Endothelial cell of umbilical vein (primary cell): ENCODE measurements at regions not wholly inside any gene's neighbourhood (a gene's known extent, or its start where the extent isn't known, plus 50 kb on each side); places are given as distances from the start of the nearest gene placed in this dataset.

Source experiments
- BruUV-seq: library from RNA; stranded (reverse); fragments of 400-500 nt; replicated peaks from 2 replicates; lab custom pipeline; 2021; lab: Mats Ljungman, UMichigan
- CTCF ChIA-PET: fragments of 300-600, 350-600 bp; sonication (Branson Sonifier 250); formaldehyde crosslinking; loops from one replicate; lab custom pipeline; 2021; ENCODE audit warnings: antibody characterized with exemption, inconsistent platforms; lab: Charles Lee
- POLR2A ChIA-PET: fragments of 300-600, 350-600 bp; sonication (Branson Sonifier 250); formaldehyde crosslinking; loops from one replicate; lab custom pipeline; 2021; ENCODE audit warnings: antibody characterized with exemption, inconsistent platforms; lab: Charles Lee
- DNase-seq: peaks from one replicate; pipeline ENCODE4 v3.0.0-alpha.2; 2011; ENCODE audit warnings: low read depth, low spot score
- FAIRE-seq: peaks from 2 replicates; lab custom pipeline; 2011; peaks lifted over from hg19 to GRCh38; lab: Jason Lieb, UNC
- H2AFZ ChIP-seq: 2 replicates; pipeline ENCODE4 v1.6.0; 2012; ENCODE audit warnings: low read depth, low read length, control low read depth, inconsistent platforms
- H3K27ac ChIP-seq: 2 replicates; pipeline ENCODE4 v1.5.1; 2011; ENCODE audit warnings: low read depth, mild to moderate bottlenecking, control low read depth, low read length, moderate library complexity; ENCODE audit not compliant: insufficient read depth
- H3K27me3 ChIP-seq, 2 experiments: 2 replicates each; pipeline versions ENCODE4 v1.6.0 to v1.6.1; 2011; ENCODE audit warnings: low read length in 2 of 2, mixed read lengths in 1 of 2; ENCODE audit not compliant: control insufficient read depth in 2 of 2, insufficient read depth in 2 of 2
- H3K36me3 ChIP-seq, 2 experiments: 2 replicates in 1 of 2; 3 replicates in 1 of 2; pipeline ENCODE4 v1.5.1; 2011; ENCODE audit warnings: low read length in 2 of 2, mild to moderate bottlenecking in 1 of 2, moderate library complexity in 1 of 2; ENCODE audit not compliant: control insufficient read depth in 2 of 2, insufficient read depth in 2 of 2; ENCODE audit errors: extremely low read depth in 1 of 2
- H3K4me1 ChIP-seq: 3 replicates; pipeline ENCODE4 v1.5.1; 2011; ENCODE audit warnings: mild to moderate bottlenecking, low read length; ENCODE audit not compliant: control insufficient read depth, insufficient read depth; ENCODE audit errors: extremely low read depth
- H3K4me2 ChIP-seq: 2 replicates; pipeline ENCODE4 v1.6.1; 2011; ENCODE audit warnings: low read length, control low read depth, mixed read lengths; ENCODE audit not compliant: insufficient read depth
- H3K4me3 ChIP-seq, 3 experiments: fragments of 200-600 bp in 1 of 3; sonication (generic), shearing (Covaris generic) in 1 of 3; replicated peaks in 1 of 3; 2 replicates each; pipeline ENCODE4 v1.5.1; 2011 to 2016; ENCODE audit warnings: control low read depth in 3 of 3, low read length in 3 of 3, mild to moderate bottlenecking in 2 of 3, inconsistent platforms in 1 of 3, low read depth in 1 of 3, moderate library complexity in 1 of 3; ENCODE audit not compliant: insufficient read depth in 1 of 3
- H3K79me2 ChIP-seq: 2 replicates; pipeline ENCODE4 v1.6.0; 2012; ENCODE audit warnings: low read length, inconsistent platforms; ENCODE audit not compliant: control insufficient read depth, insufficient read depth
- H3K9ac ChIP-seq: replicated peaks from 2 replicates; pipeline ENCODE3; 2011; ENCODE audit warnings: low read length, control low read depth; ENCODE audit not compliant: insufficient read depth; ENCODE audit errors: extremely low read depth
- H3K9me1 ChIP-seq: replicated peaks from 3 replicates; pipeline ENCODE4 v1.6.0; 2011; ENCODE audit warnings: mild to moderate bottlenecking, low read length; ENCODE audit not compliant: control insufficient read depth, insufficient read depth; ENCODE audit errors: extremely low read depth
- H3K9me3 ChIP-seq: replicated peaks from 2 replicates; pipeline ENCODE4 v1.5.1; 2012; ENCODE audit warnings: low read length, inconsistent platforms; ENCODE audit not compliant: control insufficient read depth, insufficient read depth
- H4K20me1 ChIP-seq: replicated peaks from 2 replicates; pipeline ENCODE3; 2011; ENCODE audit warnings: mild to moderate bottlenecking, low read length; ENCODE audit not compliant: control insufficient read depth, insufficient read depth; ENCODE audit errors: extremely low read depth
- CTCF ChIP-seq, 2 donors: IDR thresholded peaks; 1 replicate in 1 of 2; 2 replicates in 1 of 2; pipeline ENCODE4 v1.5.1; 2011; ENCODE audit warnings: low read length in 2 of 2, mild to moderate bottlenecking in 2 of 2, moderate library complexity in 2 of 2, control low read depth in 1 of 2, inconsistent platforms in 1 of 2, low read depth in 1 of 2; ENCODE audit not compliant: insufficient read depth in 1 of 2; ENCODE audit errors: extremely low read depth in 1 of 2
- EZH2 ChIP-seq: IDR thresholded peaks from 2 replicates; pipeline ENCODE4 v1.6.1; 2012; ENCODE audit warnings: borderline replicate concordance, low read depth, mild to moderate bottlenecking, moderate library complexity, low read length, inconsistent platforms; ENCODE audit not compliant: severe bottlenecking
- FOS ChIP-seq: IDR thresholded peaks from 2 replicates; pipeline ENCODE4 v1.6.1; 2011; ENCODE audit warnings: mild to moderate bottlenecking, low read length, moderate library complexity, borderline replicate concordance; ENCODE audit not compliant: insufficient read depth
- GATA2 ChIP-seq: IDR thresholded peaks from 2 replicates; pipeline ENCODE4 v1.7.0; 2011; ENCODE audit warnings: low read depth, mild to moderate bottlenecking, moderate library complexity, mixed read lengths, low read length; ENCODE audit not compliant: insufficient read length, insufficient read depth
- JUN ChIP-seq: IDR thresholded peaks from 2 replicates; pipeline ENCODE4 v1.6.1; 2011; ENCODE audit warnings: borderline replicate concordance, low read depth; ENCODE audit not compliant: insufficient read length, insufficient read depth
- MAX ChIP-seq: IDR thresholded peaks from 2 replicates; pipeline ENCODE4 v1.6.1; 2011; ENCODE audit not compliant: insufficient read depth, insufficient read length
- MYC ChIP-seq: IDR thresholded peaks from one replicate; pipeline ENCODE4 v1.6.1; 2011; ENCODE audit warnings: mild to moderate bottlenecking, low read depth, low read length
- POLR2A ChIP-seq: IDR thresholded peaks from 2 replicates; pipeline ENCODE4 v1.6.1; 2012; ENCODE audit warnings: low read depth, mild to moderate bottlenecking, control low read depth, low read length
- POLR2AphosphoS5 ChIP-seq: IDR thresholded peaks from 2 replicates; pipeline ENCODE4 v1.6.1; 2012; ENCODE audit warnings: low read depth, mild to moderate bottlenecking, control low read depth, low read length, moderate library complexity; ENCODE audit not compliant: insufficient read depth
- dilution Hi-C: fragments of 300-500 bp; cut with MboI; formaldehyde crosslinking; loops from one replicate; pipeline ENCODE4 v1.15.0; 2019; ENCODE audit warnings: low sequenced_read_pairs; ENCODE audit not compliant: extremely low pct_ligation_motif_present
- intact Hi-C: fragments of 100-400 bp; cut with micrococcal nuclease; formaldehyde crosslinking; loops from one replicate; pipeline ENCODE4 v1.10.0; 2022

- Histone ChIP-seq H3K27me3 (no peaks in the 10 kb centered on the region), H3K36me3 (no peaks in the 10 kb centered on the region), H3K4me2 (no peak overlapping the region), H3K4me1 (no peaks in the 10 kb centered on the region), H3K9me1 (no peaks in the 10 kb centered on the region), H3K79me2 (no peaks in the 10 kb centered on the region), H3K4me3 (no peak overlapping the region), H3K9me3 (no peaks in the 10 kb centered on the region), H2AFZ (no peak overlapping the region), H3K9ac (no peak overlapping the region), H4K20me1 (no peaks in the 10 kb centered on the region), H3K27ac (no peak overlapping the region)
- POLR2A ChIA-PET: no interaction called here
- CTCF ChIA-PET: no interaction called here
- dilution Hi-C loops: no loop called here
- FAIRE-seq (no peak), DNase-seq (no peak)
- intact Hi-C loops: no loop called here
- TF ChIP-seq EZH2 (no peak), POLR2A (no peak), FOS (no peak), MYC (no peak), GATA2 (no peak), JUN (no peak), CTCF (IDR thresholded peaks at IDR 0.05; ENCODE audit: extremely low read depth in 1 of 2, insufficient read depth in 1 of 2, low read depth in 1 of 2, low read length in 2 of 2) (no peak), MAX (no peak), POLR2AphosphoS5 (no peak)
- BruUV-seq: no TSS peak
Measured at GRCh38 chr1:83555871-83556270, 443.1 kb downstream of the TTLL7 start.
